H9 (cell line): ENCODE measurements at regions not wholly inside any gene's neighbourhood (a gene's known extent, or its start where the extent isn't known, plus 50 kb on each side); places are given as distances from the start of the nearest gene placed in this dataset.

Experiments used
- DNase-seq: peaks from one replicate; pipeline ENCODE4 v3.0.0-alpha.2; 2017
- H2AFZ ChIP-seq: one replicate; pipeline ENCODE4 v1.6.1; 2013; ENCODE audit warnings: mild to moderate bottlenecking, low read length, control low read depth, moderate library complexity
- H2AK5ac ChIP-seq: 2 replicates; pipeline ENCODE4 v1.6.1; 2013; ENCODE audit warnings: low read length, control low read depth, mixed read lengths; ENCODE audit not compliant: insufficient read length
- H2BK120ac ChIP-seq: one replicate; pipeline ENCODE4 v1.6.1; 2013; ENCODE audit warnings: low read depth, mild to moderate bottlenecking, low read length, control low read depth, inconsistent platforms; ENCODE audit not compliant: poor library complexity, severe bottlenecking
- H2BK12ac ChIP-seq: 2 replicates; pipeline ENCODE4 v1.6.1; 2013; ENCODE audit warnings: low read length, control low read depth, mixed read lengths, low read depth; ENCODE audit not compliant: insufficient read length
- H2BK15ac ChIP-seq: 2 replicates; pipeline ENCODE4 v1.6.1; 2013; ENCODE audit warnings: low read depth, low read length, control low read depth
- H2BK20ac ChIP-seq: one replicate; pipeline ENCODE4 v1.6.1; 2013; ENCODE audit warnings: low read depth, mild to moderate bottlenecking, low read length, control low read depth, inconsistent platforms; ENCODE audit not compliant: poor library complexity, severe bottlenecking
- H2BK5ac ChIP-seq: 2 replicates; pipeline ENCODE4 v1.6.1; 2013; ENCODE audit warnings: low read length, control low read depth, mixed read lengths; ENCODE audit not compliant: insufficient read length
- H3K14ac ChIP-seq: 2 replicates; pipeline ENCODE4 v1.6.1; 2013; ENCODE audit warnings: low read length, control low read depth; ENCODE audit not compliant: insufficient read depth
- H3K18ac ChIP-seq: 2 replicates; pipeline ENCODE4 v1.6.1; 2013; ENCODE audit warnings: low read depth, mild to moderate bottlenecking, mixed read lengths, low read length, control low read depth; ENCODE audit not compliant: insufficient read length
- H3K23ac ChIP-seq: 2 replicates; pipeline ENCODE4 v1.6.1; 2013; ENCODE audit warnings: low read length, control low read depth, mixed read lengths, low read depth; ENCODE audit not compliant: insufficient read length
- H3K23me2 ChIP-seq: 2 replicates; pipeline ENCODE4 v1.6.1; 2013; ENCODE audit warnings: low read depth, mild to moderate bottlenecking, mixed read lengths, low read length, control low read depth; ENCODE audit not compliant: insufficient read length, poor library complexity, severe bottlenecking
- H3K27ac ChIP-seq: 2 replicates; pipeline ENCODE4 v1.5.1; 2013; ENCODE audit warnings: low read length, control low read depth, mixed read lengths, low read depth; ENCODE audit not compliant: insufficient read length
- H3K27me3 ChIP-seq: 2 replicates; pipeline ENCODE4 v1.6.1; 2013; ENCODE audit warnings: low read length, control low read depth, inconsistent platforms; ENCODE audit not compliant: insufficient read depth
- H3K4ac ChIP-seq: 2 replicates; pipeline ENCODE4 v1.6.1; 2013; ENCODE audit warnings: low read depth, mild to moderate bottlenecking, control low read depth, inconsistent platforms, low read length, moderate library complexity
- H3K4me1 ChIP-seq: 2 replicates; pipeline ENCODE4 v1.6.1; 2013; ENCODE audit warnings: low read length, control low read depth, inconsistent platforms; ENCODE audit not compliant: insufficient read depth
- H3K4me2 ChIP-seq: 2 replicates; pipeline ENCODE4 v1.6.1; 2013; ENCODE audit warnings: low read length, control low read depth, mixed read lengths; ENCODE audit not compliant: insufficient read length, insufficient read depth
- H3K56ac ChIP-seq: 2 replicates; pipeline ENCODE4 v1.6.1; 2013; ENCODE audit warnings: low read depth, mild to moderate bottlenecking, mixed read lengths, low read length, control low read depth; ENCODE audit not compliant: insufficient read length
- H3K79me1 ChIP-seq: 2 replicates; pipeline ENCODE4 v1.6.1; 2013; ENCODE audit warnings: low read depth, mild to moderate bottlenecking, moderate library complexity, low read length, control low read depth, inconsistent platforms; ENCODE audit not compliant: insufficient read depth, poor library complexity, severe bottlenecking
- H3K79me2 ChIP-seq: 2 replicates; pipeline ENCODE4 v1.6.1; 2013; ENCODE audit warnings: low read length, control low read depth, inconsistent platforms; ENCODE audit not compliant: insufficient read depth
- H3K9ac ChIP-seq: 2 replicates; pipeline ENCODE4 v1.6.1; 2013; ENCODE audit warnings: low read length, control low read depth, mixed read lengths; ENCODE audit not compliant: insufficient read length; ENCODE audit errors: extremely low read depth
- H3K9me3 ChIP-seq: one replicate; pipeline ENCODE4 v1.6.1; 2013; ENCODE audit warnings: low read depth, low read length, inconsistent platforms; ENCODE audit not compliant: control insufficient read depth
- H3T11ph ChIP-seq: one replicate; pipeline ENCODE4 v1.6.1; 2013; ENCODE audit warnings: mild to moderate bottlenecking, low read length, control low read depth, inconsistent platforms
- H4K20me1 ChIP-seq: one replicate; pipeline ENCODE4 v1.6.1; 2013; ENCODE audit not compliant: control insufficient read depth, insufficient read length, insufficient read depth
- H4K5ac ChIP-seq: 2 replicates; pipeline ENCODE4 v1.6.1; 2013; ENCODE audit warnings: low read depth, mild to moderate bottlenecking, mixed read lengths, low read length, control low read depth; ENCODE audit not compliant: insufficient read length
- H4K8ac ChIP-seq: replicated peaks from 2 replicates; pipeline ENCODE4 v1.6.1; 2013; ENCODE audit warnings: low read length, control low read depth, mixed read lengths, low read depth; ENCODE audit not compliant: insufficient read length
- H4K91ac ChIP-seq: 2 replicates; pipeline ENCODE4 v1.6.1; 2013; ENCODE audit warnings: low read depth, mild to moderate bottlenecking, moderate library complexity, mixed read lengths, low read length, control low read depth; ENCODE audit not compliant: insufficient read length
- H3K27ac Mint-ChIP-seq, 3 experiments: 2 replicates in 2 of 3; 3 replicates in 1 of 3; pipeline ENCODE4 v1.8.0; 2020 to 2021; ENCODE audit warnings: mixed read lengths in 3 of 3, mild to moderate bottlenecking in 1 of 3, moderate library complexity in 1 of 3
- H3K27me3 Mint-ChIP-seq: 2 replicates; pipeline ENCODE4 v1.8.0; 2021; ENCODE audit warnings: low read depth, mild to moderate bottlenecking, moderate library complexity, mixed read lengths
- H3K36me3 Mint-ChIP-seq, 3 experiments: 2 replicates in 2 of 3; 3 replicates in 1 of 3; pipeline ENCODE4 v1.8.0; 2020 to 2021; ENCODE audit warnings: low read depth in 3 of 3, mixed read lengths in 3 of 3; ENCODE audit not compliant: insufficient read depth in 1 of 3
- H3K4me1 Mint-ChIP-seq, 2 experiments: 2 replicates each; pipeline ENCODE4 v1.8.0; 2020; ENCODE audit warnings: mixed read lengths in 2 of 2
- H3K4me3 Mint-ChIP-seq, 2 experiments: 2 replicates in 1 of 2; 3 replicates in 1 of 2; pipeline ENCODE4 v1.8.0; 2020 to 2021; ENCODE audit warnings: mild to moderate bottlenecking in 2 of 2, mixed read lengths in 2 of 2, moderate library complexity in 1 of 2
- H3K9me3 Mint-ChIP-seq, 2 experiments: 2 replicates in 1 of 2; 3 replicates in 1 of 2; pipeline ENCODE4 v1.8.0; 2020; ENCODE audit warnings: mild to moderate bottlenecking in 2 of 2, mixed read lengths in 2 of 2, moderate library complexity in 1 of 2
- WGBS: extraction: QIAGEN DNeasy Blood & Tissue Kit; methylation state at CpG from one replicate; pipeline ENCODE4 v1.1.7; 2013; ENCODE audit warnings: missing lambda C conversion rate, low lambda C conversion rate, mixed read lengths; ENCODE audit not compliant: insufficient read length; ENCODE audit errors: extremely low coverage; 5-methylcytosine and 5-hydroxymethylcytosine counted together
- TF ChIP-seq, protein P1 (sequence below): fragments of 200-600 bp; sonication (generic); conservative IDR thresholded peaks from 3 replicates; pipeline ENCODE4 v1.8.0; 2021; ENCODE audit warnings: antibody characterized with exemption, mild to moderate bottlenecking

DNA sequence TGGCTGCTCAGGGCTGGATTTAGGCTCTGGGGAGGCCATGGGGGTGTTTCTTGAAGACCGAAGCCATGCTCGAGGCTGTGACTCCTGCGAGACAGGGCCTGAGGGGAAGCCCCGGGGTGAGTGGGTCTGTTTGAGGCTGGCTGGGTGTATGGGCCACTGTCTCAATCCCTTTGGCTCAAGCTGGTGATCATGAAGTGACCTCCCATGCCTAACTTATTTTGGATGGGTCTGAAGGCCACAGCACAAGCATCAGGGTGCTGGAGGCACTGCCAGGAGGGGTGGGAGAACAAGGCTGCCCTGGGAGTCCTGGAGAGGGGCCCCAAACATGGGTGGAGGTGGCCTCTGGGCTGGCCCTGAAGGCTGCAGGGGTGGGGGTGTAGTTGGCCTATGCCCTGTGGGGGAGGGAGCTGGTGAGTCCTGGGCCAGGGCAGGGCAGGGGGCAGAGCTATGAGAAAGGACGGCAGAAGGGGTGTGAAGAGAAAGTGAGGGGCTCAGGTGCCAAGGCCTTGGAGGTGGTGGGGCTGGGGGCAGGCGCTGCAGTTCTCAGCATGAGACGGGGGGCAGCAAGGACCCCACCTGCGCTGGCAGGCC, 100.9 kb downstream of the KIF26A start:
- no peak overlapping the region; the same call in 1 of the 2 replicates for H3K14ac ChIP-seq
- peaks cover 10 to 36% of the 10 kb centered on the region in 2 experiments for H3K9me3 Mint-ChIP-seq
- TF ChIP-seq, protein P1, sequence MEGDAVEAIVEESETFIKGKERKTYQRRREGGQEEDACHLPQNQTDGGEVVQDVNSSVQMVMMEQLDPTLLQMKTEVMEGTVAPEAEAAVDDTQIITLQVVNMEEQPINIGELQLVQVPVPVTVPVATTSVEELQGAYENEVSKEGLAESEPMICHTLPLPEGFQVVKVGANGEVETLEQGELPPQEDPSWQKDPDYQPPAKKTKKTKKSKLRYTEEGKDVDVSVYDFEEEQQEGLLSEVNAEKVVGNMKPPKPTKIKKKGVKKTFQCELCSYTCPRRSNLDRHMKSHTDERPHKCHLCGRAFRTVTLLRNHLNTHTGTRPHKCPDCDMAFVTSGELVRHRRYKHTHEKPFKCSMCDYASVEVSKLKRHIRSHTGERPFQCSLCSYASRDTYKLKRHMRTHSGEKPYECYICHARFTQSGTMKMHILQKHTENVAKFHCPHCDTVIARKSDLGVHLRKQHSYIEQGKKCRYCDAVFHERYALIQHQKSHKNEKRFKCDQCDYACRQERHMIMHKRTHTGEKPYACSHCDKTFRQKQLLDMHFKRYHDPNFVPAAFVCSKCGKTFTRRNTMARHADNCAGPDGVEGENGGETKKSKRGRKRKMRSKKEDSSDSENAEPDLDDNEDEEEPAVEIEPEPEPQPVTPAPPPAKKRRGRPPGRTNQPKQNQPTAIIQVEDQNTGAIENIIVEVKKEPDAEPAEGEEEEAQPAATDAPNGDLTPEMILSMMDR = no peak
- H4K91ac ChIP-seq = no peak overlapping the region
- no peak overlapping the region for H3K4me2 ChIP-seq
- H3K27me3 ChIP-seq = no peaks in the 10 kb centered on the region
- H3K23ac ChIP-seq = no peak overlapping the region
- no peak overlapping the region for H3K9ac ChIP-seq
- peaks cover 15 to 16% of the 10 kb centered on the region in 2 experiments for H3K4me1 Mint-ChIP-seq
- H4K20me1 ChIP-seq = no peaks in the 10 kb centered on the region
- no peaks in the 10 kb centered on the region for H3K79me2 ChIP-seq
- no peak overlapping the region for H2BK15ac ChIP-seq
- DNase-seq = no peak
- H2BK20ac ChIP-seq = no peak overlapping the region
- H2BK120ac ChIP-seq = no peak overlapping the region
- H3K36me3 Mint-ChIP-seq = peaks cover 8 to 28% (median 12%) of the 10 kb centered on the region in 3 experiments
- H3K18ac ChIP-seq = peak overlapping the region; percentile 84
- H3T11ph ChIP-seq = no peak overlapping the region
- peak overlapping the region in 1 of 3 experiments; percentile 53; a peak in 1 of 7 replicates for H3K27ac Mint-ChIP-seq
- H3K27ac ChIP-seq = no peak overlapping the region
- no peak overlapping the region for H2AFZ ChIP-seq
- H2AK5ac ChIP-seq = no peak overlapping the region
- no peak overlapping the region for H3K56ac ChIP-seq
- WGBS = no CpG with 5 or more reads among the region's 8 CpGs
- no peak overlapping the region for H4K5ac ChIP-seq
- no peak overlapping the region for H2BK5ac ChIP-seq
- H3K4ac ChIP-seq = no peak overlapping the region
- no peak overlapping the region for H2BK12ac ChIP-seq
- H3K79me1 ChIP-seq = no peaks in the 10 kb centered on the region
- no peak overlapping the region for H4K8ac ChIP-seq
- peaks cover 5% of the 10 kb centered on the region for H3K9me3 ChIP-seq
- H3K27me3 Mint-ChIP-seq = peaks cover 12% of the 10 kb centered on the region
- H3K23me2 ChIP-seq = no peaks in the 10 kb centered on the region
- no peak overlapping the region for H3K4me3 Mint-ChIP-seq
- H3K4me1 ChIP-seq = no peaks in the 10 kb centered on the region
